AG04450 (cell line): ENCODE measurements at regions not wholly inside any gene's neighbourhood (a gene's known extent, or its start where the extent isn't known, plus 50 kb on each side); places are given as distances from the start of the nearest gene placed in this dataset.

Source experiments
- CTCF ChIA-PET: fragments of 300-600, 350-600 bp; formaldehyde crosslinking; extraction: SDS; loops from one replicate; lab custom pipeline; 2022; ENCODE audit warnings: antibody characterized with exemption, inconsistent platforms; lab: Charles Lee
- POLR2A ChIA-PET: fragments of 350-600 bp; formaldehyde crosslinking; extraction: SDS; loops from one replicate; lab custom pipeline; 2021; ENCODE audit warnings: antibody characterized with exemption, inconsistent platforms; lab: Yijun Ruan, JAX
- DNase-seq: peaks from one replicate; pipeline ENCODE4 v3.0.0-alpha.2; 2011; ENCODE audit warnings: low read depth, low spot score
- H3K27ac ChIP-seq: one replicate; pipeline ENCODE4 v1.5.1; 2012; ENCODE audit warnings: low read depth, low read length, control low read depth
- H3K27me3 ChIP-seq: one replicate; pipeline ENCODE4 v1.6.0; 2012; ENCODE audit warnings: low read length; ENCODE audit not compliant: control insufficient read depth, insufficient read depth
- H3K4me3 ChIP-seq: 2 replicates; pipeline ENCODE4 v1.5.1; 2011; ENCODE audit warnings: mild to moderate bottlenecking, low read depth, low read length, control low read depth
- H3K9me3 ChIP-seq: 2 replicates; pipeline ENCODE4 v1.5.1; 2012; ENCODE audit warnings: low read length; ENCODE audit not compliant: control insufficient read depth, insufficient read depth
- CTCF ChIP-seq: IDR thresholded peaks from 2 replicates; pipeline ENCODE4 v1.5.1; 2011; ENCODE audit warnings: low read depth, low read length, control low read depth, inconsistent platforms

GRCh38 chr18:45280481-45281276, 334.6 kb upstream of the SLC14A2 start:
- Histone ChIP-seq H3K27me3 (peaks cover 2% of the 10 kb centered on the region), H3K4me3 (no peak overlapping the region), H3K27ac (no peak overlapping the region), H3K9me3 (no peaks in the 10 kb centered on the region)
- ChIA-PET POLR2A (no interaction called here), CTCF (no interaction called here)
- no peak for TF ChIP-seq CTCF
- no peak for DNase-seq

GRCh38 chr18:45282101-45282812, 333.0 kb upstream of the SLC14A2 start:
- H3K4me3 ChIP-seq, result no peak overlapping the region
- H3K9me3 ChIP-seq, result no peaks in the 10 kb centered on the region
- DNase-seq, result no peak
- POLR2A ChIA-PET, result no interaction called here
- TF ChIP-seq CTCF, result no peak
- CTCF ChIA-PET, result no interaction called here
- H3K27ac ChIP-seq, result no peak overlapping the region
- peaks cover 2% of the 10 kb centered on the region for H3K27me3 ChIP-seq

- DNase-seq, result no peak
- ChIA-PET POLR2A (no interaction called here), CTCF (interaction anchor here (1.2 to 3.8 kb wide), 2 partner anchors 9 to 71 kb away, joined by 3 to 18 read pairs; no protein-coding TSS in a partner anchor)
- no peak for TF ChIP-seq CTCF
- H3K9me3 ChIP-seq, result no peaks in the 10 kb centered on the region
- H3K4me3 ChIP-seq, result no peak overlapping the region
- no peak overlapping the region for H3K27ac ChIP-seq
- H3K27me3 ChIP-seq, result peaks cover 2% of the 10 kb centered on the region
Measured at GRCh38 chr18:45284174-45284573, 331.1 kb upstream of the SLC14A2 start.

- no peak for DNase-seq
- ChIA-PET POLR2A (no interaction called here), CTCF (interaction anchor here (0.5 to 3.8 kb wide), 4 partner anchors 9 to 101 kb away, joined by 3 to 18 read pairs (median 4); no protein-coding TSS in a partner anchor)
- no peak overlapping the region for H3K27ac ChIP-seq
- no peaks in the 10 kb centered on the region for H3K9me3 ChIP-seq
- no peak for TF ChIP-seq CTCF
- peaks cover 2% of the 10 kb centered on the region for H3K27me3 ChIP-seq
- H3K4me3 ChIP-seq, result no peak overlapping the region
Measured at GRCh38 chr18:45284851-45285250, 330.4 kb upstream of the SLC14A2 start.

- Histone ChIP-seq H3K4me3 (no peak overlapping the region), H3K27ac (no peak overlapping the region), H3K9me3 (no peaks in the 10 kb centered on the region), H3K27me3 (peaks cover 2% of the 10 kb centered on the region)
- TF ChIP-seq CTCF, result no peak
- DNase-seq, result no peak
- ChIA-PET CTCF (interaction anchor here (0.5 to 3.8 kb wide), 4 partner anchors 9 to 102 kb away, joined by 3 to 18 read pairs (median 4); no protein-coding TSS in a partner anchor), POLR2A (no interaction called here)
Measured at GRCh38 chr18:45285251-45285650, 330.0 kb upstream of the SLC14A2 start.
